GM12874 (cell line): ENCODE measurements at regions not wholly inside any gene's neighbourhood (a gene's known extent, or its start where the extent isn't known, plus 50 kb on each side); places are given as distances from the start of the nearest gene placed in this dataset.

ENCODE experiments used
- TF ChIP-seq, protein P1 (sequence below): IDR thresholded peaks from 2 replicates; pipeline ENCODE4 v1.5.1; 2011; ENCODE audit warnings: low read depth, mild to moderate bottlenecking, control low read depth, low read length, moderate library complexity; ENCODE audit not compliant: insufficient read depth

DNA sequence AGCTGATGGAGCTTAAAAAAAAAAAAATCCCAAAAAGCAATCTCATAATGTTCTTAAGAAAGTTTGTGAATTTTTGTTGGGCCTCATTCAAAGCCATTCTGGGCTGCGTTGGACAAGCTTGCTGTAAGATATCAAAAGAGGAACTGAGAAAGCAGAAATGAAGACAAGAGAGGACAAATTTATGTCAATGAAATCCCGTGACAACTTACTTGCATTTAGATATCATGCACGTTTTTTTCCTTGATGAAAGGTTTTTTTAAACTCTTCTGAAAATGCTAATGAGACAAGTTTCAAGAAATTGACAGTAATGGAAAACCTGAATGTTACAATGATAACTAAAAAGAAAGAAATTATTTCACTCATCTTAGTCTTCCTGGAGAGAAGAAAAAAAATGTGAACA lies 662.9 kb downstream of the SQOR start:
- TF ChIP-seq, protein P1, sequence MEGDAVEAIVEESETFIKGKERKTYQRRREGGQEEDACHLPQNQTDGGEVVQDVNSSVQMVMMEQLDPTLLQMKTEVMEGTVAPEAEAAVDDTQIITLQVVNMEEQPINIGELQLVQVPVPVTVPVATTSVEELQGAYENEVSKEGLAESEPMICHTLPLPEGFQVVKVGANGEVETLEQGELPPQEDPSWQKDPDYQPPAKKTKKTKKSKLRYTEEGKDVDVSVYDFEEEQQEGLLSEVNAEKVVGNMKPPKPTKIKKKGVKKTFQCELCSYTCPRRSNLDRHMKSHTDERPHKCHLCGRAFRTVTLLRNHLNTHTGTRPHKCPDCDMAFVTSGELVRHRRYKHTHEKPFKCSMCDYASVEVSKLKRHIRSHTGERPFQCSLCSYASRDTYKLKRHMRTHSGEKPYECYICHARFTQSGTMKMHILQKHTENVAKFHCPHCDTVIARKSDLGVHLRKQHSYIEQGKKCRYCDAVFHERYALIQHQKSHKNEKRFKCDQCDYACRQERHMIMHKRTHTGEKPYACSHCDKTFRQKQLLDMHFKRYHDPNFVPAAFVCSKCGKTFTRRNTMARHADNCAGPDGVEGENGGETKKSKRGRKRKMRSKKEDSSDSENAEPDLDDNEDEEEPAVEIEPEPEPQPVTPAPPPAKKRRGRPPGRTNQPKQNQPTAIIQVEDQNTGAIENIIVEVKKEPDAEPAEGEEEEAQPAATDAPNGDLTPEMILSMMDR, result no peak

DNA sequence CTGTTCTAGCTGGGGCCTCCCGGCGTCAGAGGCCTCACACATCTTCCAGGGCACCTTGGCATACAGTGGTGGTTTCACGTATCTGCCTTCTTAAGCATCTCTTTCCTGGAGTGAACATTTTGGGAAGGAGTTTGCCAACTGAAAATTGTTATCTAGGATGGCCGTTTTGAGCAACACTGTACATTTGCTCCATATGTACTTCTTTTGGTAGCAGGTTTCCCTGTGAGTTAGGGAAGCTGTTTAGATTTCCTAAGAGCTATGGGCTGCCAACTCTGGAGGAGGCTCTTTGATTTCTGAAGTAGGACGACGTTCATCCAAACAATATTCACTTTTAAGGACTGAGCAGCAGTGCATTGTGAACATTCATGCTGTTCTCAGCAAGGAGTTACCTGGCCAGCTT lies 665.9 kb downstream of the SQOR start:
- TF ChIP-seq, protein P1, result no peak

DNA sequence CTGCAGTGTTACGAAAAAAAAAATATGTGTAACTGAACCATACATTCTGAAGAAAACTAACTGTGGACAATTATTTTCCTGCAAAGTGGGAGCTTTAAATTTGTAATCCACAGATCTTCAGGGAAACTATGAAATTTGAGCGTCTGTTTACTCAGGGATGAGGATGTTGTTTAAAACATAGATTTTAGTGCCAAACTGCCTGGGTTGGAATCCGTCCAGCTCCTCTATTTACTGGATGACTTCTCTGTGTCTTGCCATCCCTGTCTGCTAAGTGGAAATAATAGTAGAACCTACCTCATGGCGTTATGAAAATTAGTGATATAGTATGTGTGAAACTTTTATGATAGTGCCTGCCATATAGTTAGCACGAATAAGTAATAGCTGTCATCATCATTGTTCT lies 666.5 kb downstream of the SQOR start:
- TF ChIP-seq, protein P1, result no peak

DNA sequence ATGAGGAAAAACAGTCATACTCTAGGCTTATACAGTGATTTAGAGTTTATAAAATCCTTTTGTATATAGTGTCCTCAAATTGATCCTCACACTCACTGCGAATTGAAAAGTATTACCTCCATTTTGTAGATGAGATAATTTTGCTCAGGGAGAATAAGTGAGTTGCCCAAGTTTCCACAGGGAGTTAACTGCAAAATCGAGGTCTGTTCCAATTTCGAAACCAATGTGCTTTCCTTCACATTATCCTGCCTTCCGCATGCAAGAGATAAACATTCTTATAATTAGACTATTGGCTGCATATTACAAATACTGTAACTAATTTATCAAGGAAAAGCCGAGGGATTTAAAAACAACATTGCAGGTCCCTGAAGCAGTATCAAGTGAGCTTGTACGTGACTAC lies 667.0 kb downstream of the SQOR start:
- TF ChIP-seq, protein P1, result no peak

DNA sequence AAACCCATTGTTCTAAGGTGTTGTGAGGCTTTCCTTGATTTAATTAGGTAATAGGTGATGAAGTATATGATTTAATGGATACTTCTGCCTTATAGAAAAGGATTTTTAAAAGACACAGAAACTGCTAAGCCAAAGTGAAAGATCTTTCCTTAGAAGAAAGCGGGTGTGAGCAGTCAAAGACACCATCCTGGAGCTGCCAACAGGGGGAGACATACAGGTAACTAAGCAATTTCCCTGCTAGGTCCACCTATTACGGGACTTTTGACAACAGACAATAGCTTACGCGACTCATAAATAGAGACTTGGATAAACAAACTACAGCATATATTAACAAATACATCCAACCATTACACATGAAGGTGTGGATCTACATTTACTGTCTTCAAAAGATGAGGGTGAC lies 669.5 kb downstream of the SQOR start:
- TF ChIP-seq, protein P1, result peak; percentile 34; the same call in 1 of the 2 replicates

DNA sequence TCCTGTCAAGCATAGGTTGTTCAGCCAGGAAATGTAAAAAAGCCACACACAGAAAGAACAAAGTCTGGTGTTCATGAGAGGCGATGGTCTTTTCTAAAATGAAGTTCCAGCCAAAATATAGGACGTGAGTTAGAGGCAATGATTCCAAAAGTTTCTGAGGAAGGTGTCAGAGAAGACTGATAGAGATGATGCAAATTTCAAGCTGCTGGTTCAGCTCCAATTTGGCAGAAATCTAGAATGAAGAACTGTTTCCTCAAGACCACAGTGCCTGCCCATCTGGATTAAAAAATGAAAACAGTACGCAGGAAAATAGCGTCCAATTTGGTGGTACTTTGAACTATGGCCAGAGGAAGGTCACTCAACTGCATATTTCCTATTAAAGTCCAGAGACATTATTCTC lies 672.9 kb downstream of the SQOR start:
- TF ChIP-seq, protein P1, result no peak

DNA sequence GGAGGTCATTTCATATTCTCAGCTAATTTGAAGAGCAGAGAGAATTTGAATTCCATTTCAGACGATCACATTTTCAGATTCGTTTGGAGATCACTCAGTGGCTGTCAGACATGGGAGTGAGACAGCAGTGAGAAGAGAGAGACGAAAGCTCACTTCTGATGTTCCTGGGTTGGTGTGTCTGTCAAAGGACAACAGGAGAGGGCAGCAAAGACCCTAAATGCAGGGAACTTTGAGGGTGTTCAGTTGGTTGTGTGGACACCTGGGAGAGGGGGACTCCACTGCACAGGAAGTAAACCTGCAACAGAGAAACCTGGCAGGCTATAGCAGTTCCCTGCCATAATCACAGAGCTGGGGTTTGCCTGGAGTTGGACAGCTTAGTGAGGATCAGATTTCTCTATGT lies 675.1 kb downstream of the SQOR start:
- TF ChIP-seq, protein P1, result no peak
